ENCODE measurements at regions not wholly inside any gene's neighbourhood (a gene's known extent, or its start where the extent isn't known, plus 50 kb on each side); places are given as distances from the start of the nearest gene placed in this dataset.

GRCh38 chr1:8249838-8250237 is 68.1 kb upstream of the SLC45A1 start:
- H3K36me3 ChIP-seq, result no peaks in the 10 kb centered on the region
- H3K27ac ChIP-seq, result peak overlapping the region in 1 of 3 donors; percentile 96
- no peaks in the 10 kb centered on the region for H3K9me3 ChIP-seq
- DNase-seq, result no peak
- intact Hi-C loops (cut with DNase I), result no loop called here
- H3K4me3 ChIP-seq (replicated peaks in 1 of 3), result no peak overlapping the region
- WGBS, 2 donors, result 76 to 79% methylated on average over 4 of the region's 4 CpGs
- peaks cover 16 to 18% of the 10 kb centered on the region in 2 donors for H3K4me1 ChIP-seq
- TF ChIP-seq, protein P1, sequence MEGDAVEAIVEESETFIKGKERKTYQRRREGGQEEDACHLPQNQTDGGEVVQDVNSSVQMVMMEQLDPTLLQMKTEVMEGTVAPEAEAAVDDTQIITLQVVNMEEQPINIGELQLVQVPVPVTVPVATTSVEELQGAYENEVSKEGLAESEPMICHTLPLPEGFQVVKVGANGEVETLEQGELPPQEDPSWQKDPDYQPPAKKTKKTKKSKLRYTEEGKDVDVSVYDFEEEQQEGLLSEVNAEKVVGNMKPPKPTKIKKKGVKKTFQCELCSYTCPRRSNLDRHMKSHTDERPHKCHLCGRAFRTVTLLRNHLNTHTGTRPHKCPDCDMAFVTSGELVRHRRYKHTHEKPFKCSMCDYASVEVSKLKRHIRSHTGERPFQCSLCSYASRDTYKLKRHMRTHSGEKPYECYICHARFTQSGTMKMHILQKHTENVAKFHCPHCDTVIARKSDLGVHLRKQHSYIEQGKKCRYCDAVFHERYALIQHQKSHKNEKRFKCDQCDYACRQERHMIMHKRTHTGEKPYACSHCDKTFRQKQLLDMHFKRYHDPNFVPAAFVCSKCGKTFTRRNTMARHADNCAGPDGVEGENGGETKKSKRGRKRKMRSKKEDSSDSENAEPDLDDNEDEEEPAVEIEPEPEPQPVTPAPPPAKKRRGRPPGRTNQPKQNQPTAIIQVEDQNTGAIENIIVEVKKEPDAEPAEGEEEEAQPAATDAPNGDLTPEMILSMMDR (IDR thresholded peaks at IDR 0.05), result no peak
- TF ChIP-seq POLR2A (IDR thresholded peaks at IDR 0.05), result no peak
- no peaks in the 10 kb centered on the region for H3K27me3 ChIP-seq

- Histone ChIP-seq H3K4me3 (replicated peaks in 1 of 3) (no peak overlapping the region), H3K27ac (peak overlapping the region in 1 of 3 donors; percentile 52), H3K4me1 (peaks cover 16 to 18% of the 10 kb centered on the region in 2 donors), H3K36me3 (no peaks in the 10 kb centered on the region), H3K27me3 (no peaks in the 10 kb centered on the region), H3K9me3 (no peaks in the 10 kb centered on the region)
- 86 to 87% methylated on average over 10 of the region's 10 CpGs for WGBS, 2 donors
- intact Hi-C loops (cut with DNase I), result no loop called here
- TF ChIP-seq POLR2A (IDR thresholded peaks at IDR 0.05), result no peak
- TF ChIP-seq, protein P1 (IDR thresholded peaks at IDR 0.05), result no peak
- peak; percentile 28 to 38 for DNase-seq
Measured at GRCh38 chr1:8247811-8248436, 70.0 kb upstream of the SLC45A1 start.

DNA sequence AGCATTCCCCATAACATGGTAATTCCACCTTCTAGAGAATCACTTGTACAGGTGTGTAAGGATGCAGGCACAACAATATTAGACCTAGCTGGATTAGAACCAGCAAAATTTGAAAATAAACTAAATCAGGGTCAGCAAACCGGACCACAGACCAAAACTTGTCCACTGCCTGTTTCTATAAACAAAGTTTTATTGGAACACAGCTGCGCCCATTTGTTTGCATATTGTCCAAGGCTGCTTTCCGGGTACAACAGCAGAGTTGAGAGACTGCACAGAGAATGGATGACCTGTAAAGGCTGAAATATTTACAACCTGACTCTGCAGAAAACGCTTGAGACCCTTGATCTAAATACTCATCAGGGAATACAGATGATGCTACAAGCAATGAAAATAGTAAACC is 73.6 kb upstream of the SLC45A1 start:
- H3K27me3 ChIP-seq, result no peaks in the 10 kb centered on the region
- 78 to 80% methylated on average over 4 of the region's 4 CpGs for WGBS, 2 donors
- DNase-seq, result no peak
- H3K4me3 ChIP-seq (replicated peaks in 1 of 3), result no peak overlapping the region
- intact Hi-C loops (cut with DNase I), result no loop called here
- TF ChIP-seq, protein P1 (IDR thresholded peaks at IDR 0.05), result no peak
- no peak for TF ChIP-seq POLR2A (IDR thresholded peaks at IDR 0.05)
- no peak overlapping the region for H3K27ac ChIP-seq
- no peaks in the 10 kb centered on the region for H3K36me3 ChIP-seq
- peaks cover 0 to 4% of the 10 kb centered on the region in 2 donors for H3K4me1 ChIP-seq
- H3K9me3 ChIP-seq, result no peaks in the 10 kb centered on the region

DNA sequence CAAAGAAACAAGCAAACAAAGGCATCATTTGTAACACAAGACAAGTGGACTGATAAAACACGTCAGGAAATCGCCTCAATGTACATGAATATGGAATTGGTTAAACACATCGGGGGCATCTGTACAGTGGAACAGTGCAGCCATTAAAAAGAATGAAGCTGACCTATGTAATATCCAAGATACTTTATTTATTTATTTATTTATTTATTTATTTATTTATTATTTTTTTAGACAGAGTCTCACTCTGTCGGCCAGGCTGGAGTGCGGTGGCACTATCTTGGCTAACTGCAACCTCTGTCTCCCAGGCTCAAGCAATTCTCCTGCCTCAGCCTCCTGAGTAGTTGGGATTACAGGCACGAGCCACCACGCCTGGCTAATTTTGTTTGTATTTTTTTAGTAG is 75.4 kb upstream of the SLC45A1 start:
- Histone ChIP-seq H3K27me3 (no peaks in the 10 kb centered on the region), H3K4me1 (peaks cover 0 to 17% of the 10 kb centered on the region in 2 donors), H3K27ac (no peak overlapping the region), H3K9me3 (no peaks in the 10 kb centered on the region), H3K36me3 (no peaks in the 10 kb centered on the region), H3K4me3 (replicated peaks in 1 of 3) (no peak overlapping the region)
- 66 to 79% methylated on average over 7 of the region's 7 CpGs for WGBS, 2 donors
- TF ChIP-seq, protein P1 (IDR thresholded peaks at IDR 0.05), result no peak
- no peak for TF ChIP-seq POLR2A (IDR thresholded peaks at IDR 0.05)
- intact Hi-C loops (cut with DNase I), result no loop called here
- DNase-seq, result no peak

GRCh38 chr1:8241417-8242014 is 76.4 kb upstream of the SLC45A1 start:
- Histone ChIP-seq H3K27me3 (no peaks in the 10 kb centered on the region), H3K36me3 (no peaks in the 10 kb centered on the region), H3K9me3 (no peaks in the 10 kb centered on the region), H3K27ac (peak overlapping the region in 1 of 3 donors; percentile 59), H3K4me1 (peaks cover 0 to 17% of the 10 kb centered on the region in 2 donors), H3K4me3 (replicated peaks in 1 of 3) (no peak overlapping the region)
- intact Hi-C loops (cut with DNase I), result no loop called here
- TF ChIP-seq, protein P1 (IDR thresholded peaks at IDR 0.05), result no peak
- peak in 1 of 2 donors; percentile 11 for TF ChIP-seq POLR2A (IDR thresholded peaks at IDR 0.05)
- DNase-seq, result no peak
- WGBS, 2 donors, result 85 to 87% methylated on average over 14 of the region's 14 CpGs
